ENCODE measurements at regions not wholly inside any gene's neighbourhood (a gene's known extent, or its start where the extent isn't known, plus 50 kb on each side); places are given as distances from the start of the nearest gene placed in this dataset.

DNA sequence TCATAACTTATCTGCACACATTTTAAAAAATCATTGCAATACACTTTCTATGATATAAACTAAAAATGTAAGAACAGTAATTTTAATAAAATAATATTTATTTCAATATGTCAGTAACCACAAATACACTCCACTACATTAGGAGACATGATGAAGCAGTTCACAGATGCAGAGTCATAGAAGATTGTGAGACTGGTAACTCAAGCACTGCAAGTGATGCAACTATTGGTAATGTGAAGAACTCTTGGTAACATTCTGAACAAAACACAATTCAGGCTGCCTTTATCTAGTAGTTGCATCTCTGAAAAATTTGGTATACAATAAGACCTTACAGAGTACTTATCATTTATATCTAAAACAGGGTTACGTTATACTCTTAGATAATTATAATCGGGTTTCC, 52.6 kb upstream of the LRAT start:
- TF ChIP-seq EZH2 (IDR thresholded peaks at IDR 0.05; ENCODE audit: borderline replicate concordance, low read length) = no peak
- TF ChIP-seq, protein P1, sequence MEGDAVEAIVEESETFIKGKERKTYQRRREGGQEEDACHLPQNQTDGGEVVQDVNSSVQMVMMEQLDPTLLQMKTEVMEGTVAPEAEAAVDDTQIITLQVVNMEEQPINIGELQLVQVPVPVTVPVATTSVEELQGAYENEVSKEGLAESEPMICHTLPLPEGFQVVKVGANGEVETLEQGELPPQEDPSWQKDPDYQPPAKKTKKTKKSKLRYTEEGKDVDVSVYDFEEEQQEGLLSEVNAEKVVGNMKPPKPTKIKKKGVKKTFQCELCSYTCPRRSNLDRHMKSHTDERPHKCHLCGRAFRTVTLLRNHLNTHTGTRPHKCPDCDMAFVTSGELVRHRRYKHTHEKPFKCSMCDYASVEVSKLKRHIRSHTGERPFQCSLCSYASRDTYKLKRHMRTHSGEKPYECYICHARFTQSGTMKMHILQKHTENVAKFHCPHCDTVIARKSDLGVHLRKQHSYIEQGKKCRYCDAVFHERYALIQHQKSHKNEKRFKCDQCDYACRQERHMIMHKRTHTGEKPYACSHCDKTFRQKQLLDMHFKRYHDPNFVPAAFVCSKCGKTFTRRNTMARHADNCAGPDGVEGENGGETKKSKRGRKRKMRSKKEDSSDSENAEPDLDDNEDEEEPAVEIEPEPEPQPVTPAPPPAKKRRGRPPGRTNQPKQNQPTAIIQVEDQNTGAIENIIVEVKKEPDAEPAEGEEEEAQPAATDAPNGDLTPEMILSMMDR (IDR thresholded peaks at IDR 0.05; ENCODE audit: low read length) = no peak
